Renal cortex interstitium (tissue), 11 donors: ENCODE measurements at regions not wholly inside any gene's neighbourhood (a gene's known extent, or its start where the extent isn't known, plus 50 kb on each side); places are given as distances from the start of the nearest gene placed in this dataset.
"Not testable (repeated sequence)": the region's sequence is repeated elsewhere in the genome, so short reads cannot be mapped to it uniquely, and the experiment has no call there.

Source experiments
- DNase-seq, 11 donors: peaks; one replicate each; pipeline ENCODE4 v3.0.0-alpha.2; 2013; ENCODE audit warnings: low read depth in 9 of 11, low spot score in 4 of 11; ENCODE audit errors: extremely low read depth in 1 of 11

GRCh38 chr3:82378392-82378791, 616.9 kb upstream of the GBE1 start:
- DNase-seq = no peak

GRCh38 chr3:82376883-82377282, 615.4 kb upstream of the GBE1 start:
- no peak for DNase-seq

GRCh38 chr3:82373833-82374232, 612.4 kb upstream of the GBE1 start:
- not testable (repeated sequence) for DNase-seq

- no peak for DNase-seq
Observed at GRCh38 chr3:82364827-82365226, 603.4 kb upstream of the GBE1 start.

GRCh38 chr3:82363131-82363530, 601.7 kb upstream of the GBE1 start:
- no peak for DNase-seq

- no peak for DNase-seq
Observed at GRCh38 chr3:82355228-82355627, 593.8 kb upstream of the GBE1 start.

- DNase-seq = no peak
Observed at GRCh38 chr3:82354228-82354627, 592.8 kb upstream of the GBE1 start.

- DNase-seq = no peak
Observed at GRCh38 chr3:82353306-82354171, 592.1 kb upstream of the GBE1 start.

- no peak for DNase-seq
Observed at GRCh38 chr3:82347585-82347984, 586.1 kb upstream of the GBE1 start.

GRCh38 chr3:82342521-82342920, 581.1 kb upstream of the GBE1 start:
- DNase-seq = no peak

- DNase-seq = no peak
Observed at GRCh38 chr3:82329300-82329699, 567.9 kb upstream of the GBE1 start.

GRCh38 chr3:82311901-82312300, 550.5 kb upstream of the GBE1 start:
- no peak for DNase-seq

GRCh38 chr3:82308755-82309154, 547.3 kb upstream of the GBE1 start:
- DNase-seq = no peak

- DNase-seq = no peak
Observed at GRCh38 chr3:82306189-82306588, 544.7 kb upstream of the GBE1 start.

GRCh38 chr3:82294609-82295008, 533.2 kb upstream of the GBE1 start:
- peak in 1 of 11 donors; percentile 1 for DNase-seq

GRCh38 chr3:82293867-82294266, 532.4 kb upstream of the GBE1 start:
- DNase-seq = no peak

GRCh38 chr3:82293435-82293834, 532.0 kb upstream of the GBE1 start:
- no peak for DNase-seq

GRCh38 chr3:82287562-82287961, 526.1 kb upstream of the GBE1 start:
- DNase-seq = no peak

- peak in 6 of 11 donors; percentile 1 to 9 (median 2) for DNase-seq
Observed at GRCh38 chr3:82281205-82281604, 519.8 kb upstream of the GBE1 start.

GRCh38 chr3:82276992-82277391, 515.5 kb upstream of the GBE1 start:
- DNase-seq = no peak

- DNase-seq = no peak
Observed at GRCh38 chr3:82274897-82275296, 513.5 kb upstream of the GBE1 start.
